ENCODE measurements at regions not wholly inside any gene's neighbourhood (a gene's known extent, or its start where the extent isn't known, plus 50 kb on each side); places are given as distances from the start of the nearest gene placed in this dataset.

GRCh38 chr3:145422556-145422955 is 738.4 kb downstream of the PLOD2 start:
- FAIRE-seq, result no peak
- H4K20me1 ChIP-seq (ENCODE audit: insufficient read depth, low read length), result no peaks in the 10 kb centered on the region
- H3K27ac ChIP-seq (ENCODE audit: low read depth, low read length), result no peak overlapping the region
- no peaks in the 10 kb centered on the region for H3K9me3 ChIP-seq (ENCODE audit: insufficient read depth, low read depth, low read length)
- no peaks in the 10 kb centered on the region for H3K36me3 ChIP-seq (ENCODE audit: insufficient read depth, low read length)
- H3K27ac Mint-ChIP-seq (ENCODE audit: unreplicated experiment), result no peak overlapping the region
- no peak overlapping the region for H3K4me3 Mint-ChIP-seq (ENCODE audit: unreplicated experiment)
- no peak overlapping the region for H3K4me3 ChIP-seq (ENCODE audit: insufficient read depth, low read depth, low read length)
- TF ChIP-seq CTCF (IDR thresholded peaks at IDR 0.05; ENCODE audit: insufficient read depth, low read depth, low read length), result no peak
- no peak for TF ChIP-seq EZH2 (IDR thresholded peaks at IDR 0.05; ENCODE audit: insufficient read depth, low read length)
- H3K27me3 Mint-ChIP-seq (ENCODE audit: low read depth, unreplicated experiment), result no peaks in the 10 kb centered on the region
- H3K36me3 Mint-ChIP-seq (ENCODE audit: low read depth, unreplicated experiment), result no peaks in the 10 kb centered on the region
- H3K9me3 Mint-ChIP-seq (ENCODE audit: unreplicated experiment), result no peaks in the 10 kb centered on the region
- no peak overlapping the region for H3K4me2 ChIP-seq (ENCODE audit: low read length)
- no peak overlapping the region for H2AFZ ChIP-seq (ENCODE audit: low read depth, low read length)
- no peaks in the 10 kb centered on the region for H3K79me2 ChIP-seq (ENCODE audit: insufficient read depth, low read length)
- no peaks in the 10 kb centered on the region for H3K4me1 ChIP-seq (ENCODE audit: insufficient read depth, low read length)
- DNase-seq (ENCODE audit: low read depth), result no peak
- no peaks in the 10 kb centered on the region for H3K27me3 ChIP-seq (ENCODE audit: insufficient read depth, low read length)
- H3K9ac ChIP-seq (ENCODE audit: low read length), result no peak overlapping the region
- no peaks in the 10 kb centered on the region for H3K4me1 Mint-ChIP-seq (ENCODE audit: low read depth, unreplicated experiment)

GRCh38 chr3:145427355-145427754 is 733.6 kb downstream of the PLOD2 start:
- no peak overlapping the region for H3K4me2 ChIP-seq (ENCODE audit: low read length)
- H3K4me1 ChIP-seq (ENCODE audit: insufficient read depth, low read length), result no peaks in the 10 kb centered on the region
- no peaks in the 10 kb centered on the region for H3K36me3 ChIP-seq (ENCODE audit: insufficient read depth, low read length)
- FAIRE-seq (no peak), DNase-seq (ENCODE audit: low read depth) (no peak)
- no peaks in the 10 kb centered on the region for H4K20me1 ChIP-seq (ENCODE audit: insufficient read depth, low read length)
- no peaks in the 10 kb centered on the region for H3K36me3 Mint-ChIP-seq (ENCODE audit: low read depth, unreplicated experiment)
- H3K4me3 ChIP-seq (ENCODE audit: insufficient read depth, low read depth, low read length), result no peak overlapping the region
- H3K27me3 Mint-ChIP-seq (ENCODE audit: low read depth, unreplicated experiment), result no peaks in the 10 kb centered on the region
- H3K27me3 ChIP-seq (ENCODE audit: insufficient read depth, low read length), result no peaks in the 10 kb centered on the region
- H3K4me1 Mint-ChIP-seq (ENCODE audit: low read depth, unreplicated experiment), result no peaks in the 10 kb centered on the region
- H3K79me2 ChIP-seq (ENCODE audit: insufficient read depth, low read length), result no peaks in the 10 kb centered on the region
- H3K27ac Mint-ChIP-seq (ENCODE audit: unreplicated experiment), result no peak overlapping the region
- no peak overlapping the region for H3K27ac ChIP-seq (ENCODE audit: low read depth, low read length)
- TF ChIP-seq EZH2 (IDR thresholded peaks at IDR 0.05; ENCODE audit: insufficient read depth, low read length), result no peak
- no peak for TF ChIP-seq CTCF (IDR thresholded peaks at IDR 0.05; ENCODE audit: insufficient read depth, low read depth, low read length)
- H3K9me3 Mint-ChIP-seq (ENCODE audit: unreplicated experiment), result no peaks in the 10 kb centered on the region
- no peak overlapping the region for H3K9ac ChIP-seq (ENCODE audit: low read length)
- no peaks in the 10 kb centered on the region for H3K9me3 ChIP-seq (ENCODE audit: insufficient read depth, low read depth, low read length)
- no peak overlapping the region for H2AFZ ChIP-seq (ENCODE audit: low read depth, low read length)
- no peak overlapping the region for H3K4me3 Mint-ChIP-seq (ENCODE audit: unreplicated experiment)

- TF ChIP-seq CTCF (IDR thresholded peaks at IDR 0.05; ENCODE audit: insufficient read depth, low read depth, low read length) (no peak), EZH2 (IDR thresholded peaks at IDR 0.05; ENCODE audit: insufficient read depth, low read length) (no peak)
- DNase-seq (ENCODE audit: low read depth), result no peak
- H3K9me3 ChIP-seq (ENCODE audit: insufficient read depth, low read depth, low read length), result no peaks in the 10 kb centered on the region
- Mint-ChIP-seq H3K27ac (ENCODE audit: unreplicated experiment) (no peak overlapping the region), H3K4me1 (ENCODE audit: low read depth, unreplicated experiment) (no peaks in the 10 kb centered on the region), H3K9me3 (ENCODE audit: unreplicated experiment) (no peaks in the 10 kb centered on the region), H3K27me3 (ENCODE audit: low read depth, unreplicated experiment) (no peaks in the 10 kb centered on the region), H3K36me3 (ENCODE audit: low read depth, unreplicated experiment) (no peaks in the 10 kb centered on the region), H3K4me3 (ENCODE audit: unreplicated experiment) (no peak overlapping the region)
- no peaks in the 10 kb centered on the region for H3K27me3 ChIP-seq (ENCODE audit: insufficient read depth, low read length)
- H3K4me1 ChIP-seq (ENCODE audit: insufficient read depth, low read length), result no peaks in the 10 kb centered on the region
- no peak overlapping the region for H3K9ac ChIP-seq (ENCODE audit: low read length)
- no peaks in the 10 kb centered on the region for H3K79me2 ChIP-seq (ENCODE audit: insufficient read depth, low read length)
- no peaks in the 10 kb centered on the region for H4K20me1 ChIP-seq (ENCODE audit: insufficient read depth, low read length)
- H3K4me2 ChIP-seq (ENCODE audit: low read length), result no peak overlapping the region
- no peaks in the 10 kb centered on the region for H3K36me3 ChIP-seq (ENCODE audit: insufficient read depth, low read length)
- FAIRE-seq, result no peak
- H2AFZ ChIP-seq (ENCODE audit: low read depth, low read length), result no peak overlapping the region
- H3K27ac ChIP-seq (ENCODE audit: low read depth, low read length), result no peak overlapping the region
- no peak overlapping the region for H3K4me3 ChIP-seq (ENCODE audit: insufficient read depth, low read depth, low read length)
These were observed 731.4 kb downstream of the PLOD2 start for GRCh38 chr3:145429546-145429945.

Data from astrocyte (in vitro differentiated cells and primary cell).